ENCODE measurements at regions not wholly inside any gene's neighbourhood (a gene's known extent, or its start where the extent isn't known, plus 50 kb on each side); places are given as distances from the start of the nearest gene placed in this dataset.

- TF ChIP-seq CTCF (conservative IDR thresholded peaks at IDR 0.05; ENCODE audit: low read depth, low read length) (no peak), EZH2 (IDR thresholded peaks at IDR 0.05; ENCODE audit: borderline replicate concordance, low read depth, low read length, poor library complexity, severe bottlenecking) (no peak)
Measured at GRCh38 chr18:45412577-45412976, 202.7 kb upstream of the SLC14A2 start.

Data from A673 (cell line).